GM18867 (cell line): ENCODE measurements at regions not wholly inside any gene's neighbourhood (a gene's known extent, or its start where the extent isn't known, plus 50 kb on each side); places are given as distances from the start of the nearest gene placed in this dataset.
"Not testable (repeated sequence)": the region's sequence is repeated elsewhere in the genome, so short reads cannot be mapped to it uniquely, and the experiment has no call there.

Experiments used
- ATAC-seq: cut with Tn5 transposase; IDR thresholded peaks from one replicate; pipeline ENCODE4 v1.9.1; 2021; ENCODE audit warnings: mild to moderate bottlenecking, moderate library complexity; ENCODE audit not compliant: unreplicated experiment

DNA sequence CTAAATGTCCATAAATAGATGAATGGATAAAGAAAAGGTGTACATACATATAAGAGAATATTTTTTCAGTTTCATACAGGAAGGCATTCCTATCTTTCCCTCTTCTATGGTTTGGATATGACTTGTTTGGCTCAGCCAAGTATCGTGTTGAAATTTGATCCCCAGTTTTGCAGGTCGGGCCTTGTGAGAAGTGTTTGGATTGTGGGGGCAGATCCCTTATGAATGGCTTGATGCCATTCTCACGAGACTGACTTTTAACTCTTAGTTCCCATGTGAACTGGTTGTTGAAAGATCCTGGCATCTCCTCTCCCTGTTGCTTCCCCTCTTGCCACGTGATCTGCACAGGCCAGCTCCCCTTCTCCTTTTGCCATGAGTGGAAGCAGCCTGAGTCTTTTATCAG is 421.1 kb upstream of the FTMT start:
- no peak for ATAC-seq

DNA sequence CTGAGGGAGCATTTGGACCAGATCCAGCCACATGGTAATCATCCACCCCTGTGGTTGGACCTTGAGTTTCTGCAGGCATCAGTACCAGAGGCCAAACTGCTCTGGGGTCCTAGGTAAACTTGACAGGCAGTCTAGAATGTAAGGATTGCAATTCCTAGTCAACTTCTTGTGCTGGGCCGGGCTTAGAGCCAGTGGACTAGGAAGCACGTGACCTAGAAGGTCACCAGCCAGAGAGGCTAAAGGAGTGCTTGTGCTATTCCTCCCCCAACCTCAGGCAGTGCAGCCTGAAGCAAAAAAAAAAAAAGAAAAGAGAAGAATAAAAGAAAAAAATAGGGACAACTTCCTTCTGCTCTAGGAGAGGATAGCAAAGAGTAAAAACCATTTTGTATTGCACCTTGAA is 406.2 kb upstream of the FTMT start:
- no peak for ATAC-seq

DNA sequence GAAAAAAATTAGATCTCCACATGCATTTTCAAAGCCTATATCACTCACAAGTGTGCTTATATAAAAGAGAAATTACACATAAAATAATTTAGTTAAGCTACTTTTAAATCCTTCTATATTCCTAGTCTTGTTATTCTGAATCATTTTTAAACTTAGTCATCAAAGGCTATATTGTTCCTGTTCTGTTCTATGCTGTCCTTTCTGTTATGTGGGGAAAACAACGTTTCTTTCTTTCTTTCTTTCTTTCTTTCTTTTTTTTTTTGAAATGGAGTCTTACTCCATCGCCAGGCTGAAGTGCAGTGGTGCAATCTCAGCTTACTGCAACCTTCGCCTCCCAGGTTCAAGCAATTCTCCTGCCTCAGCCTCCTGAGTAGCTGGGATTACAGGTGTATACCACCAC is 389.2 kb upstream of the FTMT start:
- ATAC-seq = no peak

DNA sequence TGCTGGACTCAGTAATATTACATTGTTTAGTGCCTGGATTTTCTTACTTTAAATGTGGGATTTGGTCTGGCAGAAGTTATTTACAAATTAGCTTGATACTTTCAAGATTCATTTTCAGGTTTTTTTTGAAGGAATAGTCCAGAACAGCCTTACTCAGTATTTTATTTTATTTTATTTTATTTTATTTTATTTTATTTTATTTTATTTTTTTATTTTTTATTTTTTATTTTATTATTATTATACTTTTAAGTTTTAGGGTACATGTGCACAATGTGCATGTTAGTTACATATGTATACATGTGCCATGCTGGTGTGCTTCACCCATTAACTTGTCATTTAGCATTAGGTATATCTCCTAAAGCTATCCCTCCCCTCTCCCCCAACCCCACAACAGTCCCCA is 380.5 kb upstream of the FTMT start:
- ATAC-seq = not testable (repeated sequence)

DNA sequence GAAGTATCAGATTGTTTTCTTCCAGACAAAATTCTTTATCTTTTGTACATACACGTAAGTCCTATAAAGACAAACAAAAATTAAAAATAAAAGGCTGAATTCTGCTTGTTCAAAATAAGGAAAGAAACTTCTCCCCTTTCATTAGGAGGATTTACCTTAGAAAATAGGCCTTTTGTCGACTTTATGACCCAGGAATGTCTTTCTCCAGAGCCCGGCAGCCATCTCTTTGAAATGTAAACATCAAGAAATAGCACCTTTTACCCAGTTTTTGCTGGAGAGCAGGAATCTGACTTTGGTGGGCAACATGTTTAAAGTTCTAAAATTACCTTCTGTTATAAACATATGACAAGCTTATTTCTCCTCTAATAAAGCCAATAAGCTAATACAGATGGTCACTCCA is 373.0 kb upstream of the FTMT start:
- ATAC-seq = no peak

DNA sequence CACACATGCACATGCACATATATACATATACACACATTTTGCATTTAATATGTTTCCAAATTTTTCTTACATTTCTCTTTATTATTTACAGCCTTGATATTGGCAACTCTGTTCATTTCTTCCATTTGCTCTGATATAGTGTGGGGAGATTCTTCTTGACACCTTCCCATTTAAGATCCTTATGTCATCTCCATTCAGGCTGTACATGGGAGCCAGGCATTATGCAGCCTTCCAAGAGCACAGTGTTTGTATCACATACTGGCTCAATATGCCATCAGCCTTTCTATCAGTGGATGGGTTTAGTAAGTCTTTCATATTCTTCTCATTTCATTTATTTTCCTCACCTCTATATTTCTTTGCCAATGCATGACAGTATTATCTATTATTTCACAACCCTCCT is 372.3 kb upstream of the FTMT start:
- ATAC-seq = no peak

DNA sequence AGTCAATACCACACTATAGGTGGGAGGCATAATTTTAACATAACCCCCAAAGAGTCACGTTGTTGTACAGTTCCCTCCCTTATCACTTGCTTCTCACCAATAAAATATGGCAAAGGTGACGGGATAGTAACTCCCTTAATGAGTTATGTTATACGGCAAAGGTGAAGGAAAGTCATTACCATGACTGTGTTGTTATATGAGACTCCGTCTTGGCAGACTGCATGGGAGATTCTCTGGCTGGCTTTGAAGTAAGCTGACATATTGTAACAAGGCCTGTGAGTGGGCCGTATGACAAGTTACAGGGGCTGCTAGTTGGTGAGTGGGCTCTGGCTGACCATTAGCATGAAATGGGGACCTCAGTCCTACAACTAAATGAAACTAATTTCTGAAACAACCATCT is 366.4 kb upstream of the FTMT start:
- ATAC-seq = no peak

DNA sequence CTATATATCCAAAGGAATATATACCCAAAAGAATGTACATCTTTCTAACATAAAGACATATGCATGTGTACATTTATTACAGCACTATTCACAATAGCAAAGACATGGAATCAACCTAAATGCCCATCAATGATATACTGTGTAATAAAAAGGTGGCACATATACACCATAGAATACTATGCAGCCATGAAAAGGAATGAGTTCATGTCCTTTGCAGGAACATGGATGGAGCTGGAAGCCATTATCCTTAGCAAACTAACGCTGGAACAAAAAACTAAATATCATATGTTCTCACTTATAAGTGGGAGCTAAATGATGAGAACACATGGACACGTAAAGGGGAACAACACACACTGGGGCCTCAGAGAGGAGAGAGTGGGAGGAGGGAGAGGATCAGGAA is 365.7 kb upstream of the FTMT start:
- ATAC-seq = not testable (repeated sequence)

DNA sequence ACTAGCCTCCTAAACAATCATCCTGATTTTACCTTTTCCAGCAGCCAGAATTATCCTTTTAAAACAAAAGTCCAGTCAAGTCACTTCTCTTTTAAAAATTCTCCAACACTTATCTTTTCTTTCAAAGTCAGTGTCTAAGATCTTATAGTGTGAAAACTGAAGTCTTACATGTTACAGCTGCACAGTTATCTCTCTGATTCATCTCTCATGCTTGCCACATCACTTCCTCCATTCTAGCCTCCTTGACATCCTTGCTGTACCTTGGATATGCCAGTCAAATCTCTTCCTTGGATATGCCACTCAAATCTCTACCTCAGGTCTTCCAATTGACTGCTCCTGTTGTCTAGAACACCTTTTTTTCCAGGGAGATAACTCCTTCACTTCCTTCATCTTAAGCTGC is 361.7 kb upstream of the FTMT start:
- no peak for ATAC-seq

DNA sequence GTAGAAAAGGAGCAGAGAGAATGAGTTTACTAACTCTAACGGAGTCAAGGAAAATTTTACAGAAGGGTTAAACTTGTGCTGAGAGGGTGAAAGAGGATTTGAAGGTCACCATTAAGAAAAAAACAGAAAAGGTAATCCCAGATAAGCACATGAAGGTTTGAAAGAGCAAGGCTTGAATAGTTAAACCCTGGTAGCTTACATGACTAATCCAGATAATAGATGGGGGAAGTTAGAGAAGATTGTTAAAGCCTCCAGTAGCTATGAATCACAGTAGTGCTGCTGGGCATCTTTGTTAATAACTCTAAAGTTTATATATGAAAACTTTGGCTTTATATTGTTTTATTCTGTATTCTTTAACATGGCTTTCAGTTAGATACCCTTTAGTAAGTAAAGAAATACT is 354.5 kb upstream of the FTMT start:
- ATAC-seq = no peak

DNA sequence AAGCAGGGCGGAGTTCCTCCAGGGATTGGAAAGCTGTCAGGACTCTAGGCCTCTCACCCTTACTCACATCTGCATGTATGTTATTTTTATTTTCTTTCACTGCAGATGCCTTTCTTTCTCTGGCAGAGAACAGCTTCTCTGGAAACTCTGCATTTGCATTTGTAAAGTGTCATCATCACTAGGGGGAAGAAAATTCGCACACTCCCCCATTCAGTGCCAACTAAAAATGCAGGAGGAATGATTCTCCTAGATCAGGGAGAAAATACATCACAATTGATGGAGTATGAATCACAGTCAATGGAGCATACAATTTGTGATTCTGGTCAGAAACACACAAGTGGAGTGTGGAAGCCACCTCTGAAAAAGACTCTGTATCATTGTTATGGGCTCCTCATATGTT is 351.4 kb upstream of the FTMT start:
- no peak for ATAC-seq

DNA sequence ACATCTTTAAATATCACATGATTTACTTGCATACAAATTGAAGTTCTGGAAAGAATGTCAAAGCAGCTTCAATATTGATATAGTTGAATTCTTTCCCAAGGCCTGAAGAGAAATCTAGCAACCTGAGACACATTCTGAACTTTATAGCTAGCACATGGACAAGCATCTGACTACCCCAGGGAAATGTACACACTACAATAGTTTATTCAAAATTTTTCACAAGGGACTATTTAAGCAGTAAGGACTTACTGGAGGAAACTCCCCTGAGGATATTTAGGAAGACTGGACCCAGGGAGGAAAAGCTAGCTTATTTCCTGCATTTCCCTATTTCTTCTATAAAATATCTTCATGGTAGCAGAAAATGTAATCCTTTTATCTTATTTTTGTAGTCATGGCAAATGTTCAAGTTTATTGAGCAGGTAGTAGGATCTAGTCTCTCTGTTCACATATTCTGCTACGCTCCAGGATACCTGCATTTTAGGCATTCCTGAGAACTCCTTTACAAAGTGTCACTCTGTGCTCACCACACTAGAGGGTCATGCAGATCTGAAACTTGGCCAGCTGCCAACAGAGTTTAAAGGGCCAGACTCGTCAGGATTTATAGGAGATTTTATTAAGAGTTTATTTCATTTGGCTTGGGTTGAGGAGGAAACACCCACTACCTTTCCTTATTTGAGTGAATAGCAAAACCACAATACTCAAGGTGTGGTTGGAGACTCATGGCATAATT is 348.4 kb upstream of the FTMT start:
- no peak for ATAC-seq

DNA sequence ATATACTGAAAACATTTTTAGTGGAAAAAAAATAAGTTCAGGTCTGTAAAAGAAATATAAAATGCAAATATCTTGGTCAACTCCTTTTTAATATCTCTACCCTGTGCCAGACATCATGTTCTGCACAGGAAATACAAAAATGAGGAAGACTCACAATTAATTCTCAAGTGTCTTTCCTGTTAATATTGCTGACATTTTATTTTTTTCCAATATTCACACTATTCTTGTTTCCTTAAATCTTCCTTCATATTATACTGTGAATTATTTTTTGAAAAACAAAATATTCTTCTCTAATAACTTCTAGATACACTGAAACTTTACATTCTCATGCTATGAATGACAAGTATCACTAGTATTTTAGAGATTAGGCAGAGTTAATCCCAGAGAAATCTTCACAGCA is 334.7 kb upstream of the FTMT start:
- ATAC-seq = no peak

DNA sequence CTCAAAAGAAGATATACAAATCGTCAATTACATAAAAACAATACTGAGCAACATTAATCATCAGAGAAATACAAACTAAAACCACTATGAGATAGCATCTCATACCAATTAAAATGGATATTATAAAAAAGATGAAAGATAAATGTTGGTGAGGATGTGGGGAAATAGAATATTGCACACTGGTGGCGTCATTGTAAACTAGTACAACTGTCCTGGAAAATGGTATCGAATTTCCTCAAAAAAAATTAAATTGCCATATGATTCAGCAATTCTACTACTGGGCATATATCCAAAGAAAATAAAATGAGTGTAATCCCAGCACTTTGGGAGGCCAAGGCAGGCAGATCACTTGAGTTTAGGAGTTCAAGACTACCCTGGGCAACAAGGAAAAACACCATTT is 326.0 kb upstream of the FTMT start:
- no peak for ATAC-seq

DNA sequence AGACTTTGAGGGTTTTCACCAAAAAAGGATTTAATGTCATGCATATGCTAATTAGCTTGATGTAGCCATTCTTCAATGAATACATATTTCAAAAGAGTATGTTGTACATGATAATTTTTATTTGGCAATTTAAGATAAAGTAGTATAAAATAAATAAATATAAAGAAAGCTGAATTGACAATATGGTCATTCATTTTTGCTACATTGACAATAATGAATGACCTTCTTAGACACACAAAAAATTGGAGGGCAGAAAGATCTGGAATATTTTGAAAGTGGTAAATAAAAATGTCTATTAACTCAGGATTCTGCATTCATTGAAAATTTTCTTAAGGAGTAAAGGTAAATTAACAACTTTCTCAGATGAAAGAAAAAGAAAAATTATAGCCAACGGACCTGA is 324.8 kb upstream of the FTMT start:
- no peak for ATAC-seq

DNA sequence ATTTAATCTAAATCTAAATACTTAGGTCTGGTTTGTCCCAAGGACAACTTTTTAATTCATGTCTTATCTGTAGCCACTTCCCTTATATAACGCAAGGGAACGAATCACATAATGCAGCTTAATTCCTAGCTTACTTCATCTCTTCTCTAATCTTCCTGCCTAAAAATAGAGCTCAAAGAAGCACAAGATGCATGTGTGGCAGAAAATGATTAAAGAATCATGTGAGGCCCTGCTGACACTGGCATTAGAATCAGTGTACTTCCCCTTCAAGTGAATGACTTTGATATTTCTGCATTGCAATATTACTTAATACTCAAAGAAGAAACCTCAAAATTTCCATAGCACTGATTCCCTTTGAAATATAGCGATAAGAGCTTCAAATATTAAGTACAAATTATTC is 317.9 kb upstream of the FTMT start:
- no peak for ATAC-seq

DNA sequence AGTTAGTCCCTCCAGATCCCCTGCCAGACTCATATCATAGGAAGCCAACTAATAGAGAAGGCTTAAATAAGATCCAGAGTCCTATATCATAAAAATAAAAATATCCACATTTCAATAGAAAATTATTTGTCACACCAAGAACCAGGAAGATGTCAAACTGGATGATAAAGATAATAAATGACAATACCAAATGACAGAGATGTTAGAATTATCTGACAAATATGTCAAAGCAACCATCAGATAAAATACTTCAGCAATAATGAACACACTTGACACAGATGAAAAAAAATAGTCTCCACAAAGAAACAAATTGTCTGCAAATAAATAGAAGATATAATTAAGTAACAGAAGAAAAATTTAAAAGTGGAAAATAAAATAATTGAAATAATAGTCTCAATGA is 300.7 kb upstream of the FTMT start:
- no peak for ATAC-seq

DNA sequence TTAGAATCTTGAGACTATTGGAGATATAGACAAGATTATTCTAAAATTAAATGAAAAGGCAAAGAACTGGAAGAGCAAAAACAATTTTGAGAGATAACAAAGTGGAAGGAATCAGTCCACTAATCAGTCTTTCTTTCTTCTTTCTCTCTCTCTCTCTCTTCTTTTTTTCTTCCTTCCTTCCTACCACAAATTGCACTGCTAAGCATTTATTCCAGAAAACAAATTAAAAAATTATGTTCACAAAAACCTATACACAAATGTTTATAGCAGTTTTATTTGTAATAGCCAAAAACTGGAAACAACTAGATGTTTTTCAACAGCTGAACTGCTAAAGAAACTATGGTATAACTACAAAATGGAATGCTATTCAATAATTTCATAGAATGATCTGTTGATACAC is 291.9 kb upstream of the FTMT start:
- no peak for ATAC-seq

DNA sequence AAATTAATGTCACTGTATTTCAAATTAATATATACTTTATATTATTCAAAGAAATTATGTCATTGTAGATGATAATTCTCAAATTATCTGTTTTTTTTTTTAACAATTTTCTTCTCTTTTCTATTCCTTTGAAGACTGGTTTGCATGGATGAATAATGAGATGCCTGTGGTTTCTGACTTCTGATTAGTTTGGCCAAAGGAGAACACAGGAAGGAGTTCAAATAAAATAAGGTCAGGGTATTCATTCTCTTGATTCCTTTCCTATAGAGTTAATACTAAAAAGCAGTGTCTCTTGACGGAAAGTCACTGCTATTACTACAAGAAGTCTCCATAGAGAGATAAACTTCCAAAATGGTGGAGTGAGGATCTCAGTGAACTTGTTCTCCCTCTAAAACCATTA is 279.6 kb upstream of the FTMT start:
- ATAC-seq = no peak

DNA sequence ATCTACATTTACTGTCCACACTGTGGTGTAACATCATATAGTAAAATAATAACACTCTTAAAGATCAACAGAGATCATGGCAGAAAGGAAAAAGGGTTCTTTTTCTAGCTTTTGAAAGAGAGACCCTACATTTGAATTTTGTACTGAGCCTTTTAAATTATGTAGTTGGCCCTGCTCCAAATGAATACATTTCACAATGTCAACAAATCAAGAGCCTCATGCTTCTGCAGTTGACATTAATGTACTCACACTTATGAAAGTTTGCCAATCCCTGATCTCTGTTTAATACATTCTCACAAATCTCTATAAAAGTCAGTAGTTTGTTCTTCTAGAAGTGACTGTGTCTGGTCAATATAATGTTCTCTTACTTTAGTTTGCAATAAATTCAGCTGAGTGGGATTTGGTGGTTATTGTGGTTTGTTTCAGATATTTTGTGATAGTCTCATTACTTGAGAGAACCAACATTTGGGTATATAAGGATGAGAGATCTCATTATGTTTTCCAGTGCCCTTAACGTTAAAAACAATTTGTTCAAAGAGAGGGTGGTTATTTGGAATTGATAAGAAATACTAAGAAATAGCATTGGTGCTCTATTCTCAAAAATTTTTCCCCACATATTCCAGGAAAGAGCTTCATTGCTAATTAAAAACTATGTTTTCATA is 277.8 kb upstream of the FTMT start:
- no peak for ATAC-seq

DNA sequence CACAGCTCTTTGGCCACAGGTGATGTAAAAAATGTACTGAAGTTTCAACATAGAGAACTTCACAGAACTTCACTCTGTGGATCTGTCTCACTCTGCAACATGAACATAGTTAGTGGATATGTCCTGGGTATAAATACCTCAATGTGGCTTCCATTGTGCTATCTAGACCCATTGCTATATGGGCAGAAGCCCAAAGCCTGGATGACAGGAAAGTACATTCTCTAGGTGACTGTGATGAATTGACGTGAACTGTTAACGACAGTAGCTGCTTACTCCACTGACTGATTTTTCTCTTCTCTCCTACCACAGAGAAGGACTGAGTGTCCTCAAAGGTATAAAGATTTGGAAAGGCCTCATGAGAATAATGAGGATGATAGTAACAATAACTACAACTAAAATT is 270.1 kb upstream of the FTMT start:
- ATAC-seq = no peak

DNA sequence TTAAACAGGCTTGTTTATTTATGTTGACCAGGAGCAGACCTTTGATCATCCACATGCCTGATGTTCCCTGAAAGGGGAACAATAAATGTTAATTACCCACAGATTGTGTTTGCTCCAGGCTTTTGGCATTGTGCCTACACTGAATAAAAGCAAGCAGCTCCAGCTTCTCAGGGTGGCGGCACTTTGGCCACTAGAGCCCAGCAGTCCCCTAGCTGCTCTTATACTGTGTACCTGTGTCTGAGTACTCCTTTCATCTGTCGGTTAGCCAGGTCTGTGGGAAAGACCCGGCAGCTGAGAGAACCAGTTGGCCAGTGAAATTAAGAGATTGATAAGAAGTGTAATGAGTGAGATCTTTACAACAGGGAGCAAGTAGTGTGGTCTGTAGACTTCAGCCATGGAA is 254.8 kb upstream of the FTMT start:
- no peak for ATAC-seq

DNA sequence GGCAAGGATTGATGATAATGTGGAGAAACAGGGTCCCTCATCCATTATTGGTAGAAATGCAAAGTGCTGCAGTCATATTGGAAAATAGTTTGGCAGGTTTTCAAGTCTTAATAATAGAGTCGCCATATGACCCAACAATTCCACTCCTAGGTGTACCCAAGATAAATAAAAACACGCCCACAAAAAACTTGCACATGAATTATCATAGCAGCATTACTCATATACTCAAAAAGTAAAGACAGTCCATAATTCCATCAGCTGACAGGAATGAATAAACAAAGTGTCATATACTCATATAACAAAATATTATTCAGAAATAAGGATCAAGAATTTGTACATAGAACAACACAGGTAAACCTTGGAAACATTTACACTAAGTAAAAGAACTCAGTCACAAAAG is 242.9 kb upstream of the FTMT start:
- ATAC-seq = no peak
